GM12864 (cell line): ENCODE measurements at regions not wholly inside any gene's neighbourhood (a gene's known extent, or its start where the extent isn't known, plus 50 kb on each side); places are given as distances from the start of the nearest gene placed in this dataset.
"Not testable (repeated sequence)": the region's sequence is repeated elsewhere in the genome, so short reads cannot be mapped to it uniquely, and the experiment has no call there.

Experiments used
- DNase-seq: peaks from one replicate; pipeline ENCODE4 v3.0.0-alpha.2; 2011; ENCODE audit warnings: low read depth
- H3K4me3 ChIP-seq: 2 replicates; pipeline ENCODE4 v1.5.1; 2011; ENCODE audit warnings: mild to moderate bottlenecking, low read depth, low read length, control low read depth
- TF ChIP-seq, protein P1 (sequence below): IDR thresholded peaks from 2 replicates; pipeline ENCODE4 v1.5.1; 2011; ENCODE audit warnings: low read depth, mild to moderate bottlenecking, moderate library complexity, low read length, control low read depth, inconsistent platforms; ENCODE audit errors: missing control alignments

DNA sequence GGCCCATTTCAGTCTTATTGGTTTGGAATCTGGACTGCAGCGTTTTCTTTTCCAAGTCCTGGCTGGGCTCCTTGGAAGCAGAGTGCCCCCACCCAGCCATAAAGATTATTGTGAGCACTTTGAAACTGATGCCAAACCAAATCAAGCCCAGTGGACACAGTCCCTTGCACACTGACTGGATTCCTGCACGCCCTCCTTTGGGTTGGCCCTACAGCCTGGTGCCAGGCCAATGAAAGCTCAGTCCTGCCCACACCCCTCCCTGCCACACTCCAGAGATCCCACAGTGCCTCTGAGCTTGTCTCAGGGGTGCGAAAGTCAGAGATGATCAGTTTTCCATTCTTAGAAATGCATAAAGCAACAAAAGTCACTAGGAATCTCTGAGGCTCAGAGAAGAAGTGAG is 181.9 kb downstream of the CETN3 start:
- no peak overlapping the region for H3K4me3 ChIP-seq
- TF ChIP-seq, protein P1, sequence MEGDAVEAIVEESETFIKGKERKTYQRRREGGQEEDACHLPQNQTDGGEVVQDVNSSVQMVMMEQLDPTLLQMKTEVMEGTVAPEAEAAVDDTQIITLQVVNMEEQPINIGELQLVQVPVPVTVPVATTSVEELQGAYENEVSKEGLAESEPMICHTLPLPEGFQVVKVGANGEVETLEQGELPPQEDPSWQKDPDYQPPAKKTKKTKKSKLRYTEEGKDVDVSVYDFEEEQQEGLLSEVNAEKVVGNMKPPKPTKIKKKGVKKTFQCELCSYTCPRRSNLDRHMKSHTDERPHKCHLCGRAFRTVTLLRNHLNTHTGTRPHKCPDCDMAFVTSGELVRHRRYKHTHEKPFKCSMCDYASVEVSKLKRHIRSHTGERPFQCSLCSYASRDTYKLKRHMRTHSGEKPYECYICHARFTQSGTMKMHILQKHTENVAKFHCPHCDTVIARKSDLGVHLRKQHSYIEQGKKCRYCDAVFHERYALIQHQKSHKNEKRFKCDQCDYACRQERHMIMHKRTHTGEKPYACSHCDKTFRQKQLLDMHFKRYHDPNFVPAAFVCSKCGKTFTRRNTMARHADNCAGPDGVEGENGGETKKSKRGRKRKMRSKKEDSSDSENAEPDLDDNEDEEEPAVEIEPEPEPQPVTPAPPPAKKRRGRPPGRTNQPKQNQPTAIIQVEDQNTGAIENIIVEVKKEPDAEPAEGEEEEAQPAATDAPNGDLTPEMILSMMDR: no peak
- no peak for DNase-seq

DNA sequence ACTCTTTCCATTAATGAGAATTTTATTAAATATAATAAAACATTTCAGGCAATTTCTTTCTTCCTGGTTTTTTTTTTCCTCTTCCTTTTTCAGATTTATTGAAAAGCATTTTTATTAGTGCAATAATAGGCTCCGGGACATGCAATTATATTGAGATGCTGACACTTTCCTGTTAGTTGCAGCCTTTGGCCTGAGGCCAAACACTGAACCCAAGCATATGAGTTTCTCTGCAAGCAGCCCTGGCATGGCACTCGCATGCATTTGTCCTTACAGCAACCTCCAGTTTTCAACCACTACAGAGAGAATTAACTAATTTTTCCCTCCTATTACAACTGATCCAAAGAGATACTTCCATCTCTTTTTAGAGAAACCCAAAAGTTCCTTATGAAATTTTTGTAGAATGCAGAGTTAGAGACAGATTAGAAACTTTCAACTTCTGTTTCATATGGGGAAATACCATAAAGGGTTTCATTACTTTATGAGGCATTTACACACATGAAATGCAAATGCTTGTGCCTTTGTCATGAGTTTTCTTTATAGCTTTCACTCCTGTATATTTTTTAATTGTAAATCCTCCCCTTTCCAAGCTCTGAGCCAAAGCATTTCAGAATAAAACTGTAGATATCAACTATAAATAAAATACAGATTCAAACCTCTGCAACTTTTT is 183.0 kb downstream of the CETN3 start:
- DNase-seq: no peak
- TF ChIP-seq, protein P1: no peak
- no peak overlapping the region for H3K4me3 ChIP-seq

DNA sequence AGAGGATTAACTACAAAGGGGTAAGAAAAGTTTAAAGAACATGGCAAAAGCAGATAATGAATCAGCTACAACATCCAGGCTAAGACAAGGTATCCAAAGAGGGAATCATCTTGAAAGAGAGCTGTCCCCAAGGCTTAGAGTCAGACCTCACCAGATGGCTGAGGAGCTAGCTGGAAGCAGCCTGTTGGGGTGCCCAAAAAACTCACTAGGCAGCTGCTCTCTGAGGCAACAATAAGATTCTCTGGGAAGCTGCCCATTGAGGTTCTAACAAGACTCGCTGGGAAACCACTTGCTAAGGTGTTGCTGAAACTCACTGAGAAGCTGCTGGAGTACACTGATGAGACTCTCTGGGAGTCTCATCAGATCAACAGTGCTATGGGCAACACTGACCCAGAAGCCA is 185.2 kb downstream of the CETN3 start:
- DNase-seq: no peak
- no peak overlapping the region for H3K4me3 ChIP-seq
- TF ChIP-seq, protein P1: no peak

DNA sequence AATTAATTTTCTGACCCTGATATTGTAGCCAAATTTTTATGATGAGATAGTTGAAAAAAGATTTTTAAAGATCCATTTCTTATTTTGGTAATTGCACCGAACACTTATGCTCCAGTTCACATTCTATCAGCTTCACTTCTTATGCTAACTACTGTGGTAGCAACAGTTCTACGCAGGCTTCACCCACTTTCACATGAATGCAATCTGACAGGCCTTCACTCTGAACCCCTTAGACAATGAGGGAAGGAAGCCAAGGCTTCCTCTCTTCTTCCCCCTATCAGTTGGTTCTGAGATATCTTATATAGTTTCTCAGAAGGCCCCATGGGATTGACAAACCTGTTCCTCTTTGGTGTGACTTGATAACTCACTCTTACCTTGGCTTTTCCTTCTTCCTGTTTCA is 185.8 kb downstream of the CETN3 start:
- no peak overlapping the region for H3K4me3 ChIP-seq
- TF ChIP-seq, protein P1: no peak
- DNase-seq: no peak

DNA sequence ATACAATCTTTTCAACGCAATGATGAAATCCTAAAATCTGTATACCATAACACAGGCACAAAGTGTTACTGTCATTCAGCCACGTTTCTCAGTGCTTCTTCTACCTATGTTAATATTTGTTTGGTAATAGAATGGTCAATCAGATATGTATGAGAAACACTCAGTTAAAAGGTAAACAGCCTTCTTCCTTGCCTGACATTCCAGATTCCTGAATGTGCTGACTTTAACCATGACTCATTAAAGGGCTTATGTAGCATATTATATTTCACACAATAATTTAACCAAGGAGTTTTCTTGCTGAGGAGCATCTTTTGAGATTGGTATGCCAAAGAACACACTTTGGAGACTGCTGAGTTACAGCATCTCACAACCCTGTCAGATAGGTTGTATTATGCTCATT is 187.6 kb downstream of the CETN3 start:
- no peak overlapping the region for H3K4me3 ChIP-seq
- TF ChIP-seq, protein P1: no peak
- DNase-seq: no peak

DNA sequence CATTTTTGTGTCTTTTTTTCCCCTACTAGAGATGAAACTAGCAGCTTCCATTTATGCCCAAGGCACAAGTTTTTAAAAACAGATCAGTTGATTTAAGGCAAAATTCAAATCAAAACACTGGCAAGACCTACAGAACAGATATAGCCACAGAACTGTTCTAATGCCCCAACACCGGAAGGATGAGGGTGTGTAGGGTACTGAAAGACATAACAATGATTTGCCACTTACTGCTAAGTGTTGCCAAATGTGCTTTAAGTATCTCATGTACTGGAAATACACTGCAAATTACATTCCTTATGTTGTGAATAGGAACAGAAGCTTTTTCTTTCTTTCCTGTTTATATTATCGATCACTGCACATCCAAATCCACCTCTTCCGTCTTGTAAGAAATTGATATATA is 189.0 kb downstream of the CETN3 start:
- TF ChIP-seq, protein P1: no peak
- no peak for DNase-seq
- H3K4me3 ChIP-seq: no peak overlapping the region

DNA sequence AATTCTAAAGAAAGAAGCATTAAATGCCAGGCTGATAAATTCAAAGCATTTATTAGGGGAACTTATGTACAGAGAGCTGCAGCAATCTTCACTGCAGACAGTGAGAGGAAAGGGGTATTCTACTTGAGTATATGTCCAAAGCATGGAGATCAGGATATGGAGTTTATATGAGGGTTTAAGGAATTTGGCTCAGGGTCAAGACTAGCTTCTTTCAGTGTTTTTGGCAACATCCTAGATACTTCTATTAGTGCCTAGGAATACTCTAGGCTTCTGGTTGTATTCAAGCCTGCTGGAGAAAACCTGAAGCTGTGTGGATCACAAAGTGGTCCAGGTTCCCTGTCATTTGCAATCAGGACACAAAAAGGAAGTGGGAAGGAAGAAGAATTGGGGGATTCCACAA is 194.6 kb downstream of the CETN3 start:
- no peak for DNase-seq
- TF ChIP-seq, protein P1: no peak
- H3K4me3 ChIP-seq: no peak overlapping the region

DNA sequence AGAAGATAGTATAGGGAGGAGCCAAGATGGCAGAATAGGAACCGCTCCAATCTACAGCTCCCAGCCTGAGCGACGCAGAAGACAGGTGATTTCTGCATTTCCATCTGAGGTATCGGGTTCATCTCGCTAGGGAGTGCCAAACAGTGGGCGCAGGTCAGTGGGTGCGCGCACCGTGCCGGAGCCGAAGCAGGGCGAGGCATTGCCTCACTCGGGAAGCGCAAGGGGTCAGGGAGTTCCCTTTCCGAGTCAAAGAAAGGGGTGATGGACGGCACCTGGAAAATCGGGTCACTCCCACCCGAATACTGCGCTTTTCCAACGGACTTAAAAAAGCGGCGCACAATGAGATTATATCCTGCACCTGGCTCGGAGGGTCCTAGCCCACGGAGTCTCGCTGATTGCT is 201.2 kb downstream of the CETN3 start:
- DNase-seq: not testable (repeated sequence)

More for the DNA sequence above, 201.2 kb downstream of the CETN3 start:
- not testable (repeated sequence) for H3K4me3 ChIP-seq
